ENCODE measurements at regions not wholly inside any gene's neighbourhood (a gene's known extent, or its start where the extent isn't known, plus 50 kb on each side); places are given as distances from the start of the nearest gene placed in this dataset.

DNA sequence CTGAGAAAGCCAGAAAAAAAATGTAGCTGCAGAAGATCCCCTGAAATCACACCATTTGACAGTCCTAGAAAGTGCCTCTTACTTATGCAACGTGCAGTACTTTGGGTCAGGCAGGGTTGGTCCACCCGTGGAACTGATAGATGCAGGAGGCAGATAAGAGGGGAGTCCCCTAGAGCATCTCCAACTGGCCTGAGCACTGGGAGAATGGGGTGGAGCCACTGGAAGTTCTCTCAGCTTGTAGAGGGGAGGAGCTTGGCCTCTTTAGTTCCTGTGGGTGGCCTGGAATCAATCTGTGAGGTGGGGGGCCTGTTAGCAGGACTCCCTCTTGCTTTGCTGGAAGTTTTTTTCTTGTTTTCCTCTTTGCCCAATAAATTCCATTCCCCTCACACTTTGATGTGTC lies 335.7 kb upstream of the NCAM2 start:
- Histone ChIP-seq H3K4me3 (replicated peaks in 1 of 3; ENCODE audit: insufficient read depth in 1 of 3, low read depth in 1 of 3, low read length in 3 of 3) (no peak overlapping the region), H3K79me2 (ENCODE audit: control insufficient read depth, insufficient read depth, low read length) (no peaks in the 10 kb centered on the region), H2AFZ (ENCODE audit: low read depth, low read length) (no peak overlapping the region), H3K27ac (ENCODE audit: insufficient read depth, low read depth, low read length) (no peak overlapping the region), H3K27me3 (ENCODE audit: control insufficient read depth in 2 of 2, insufficient read depth in 2 of 2, low read length in 2 of 2) (no peaks in the 10 kb centered on the region), H4K20me1 (replicated peaks; ENCODE audit: control insufficient read depth, extremely low read depth, insufficient read depth, low read length) (no peaks in the 10 kb centered on the region), H3K9ac (replicated peaks; ENCODE audit: extremely low read depth, insufficient read depth, low read length) (no peak overlapping the region), H3K36me3 (ENCODE audit: control insufficient read depth in 2 of 2, extremely low read depth in 1 of 2, insufficient read depth in 2 of 2, low read length in 2 of 2) (no peaks in the 10 kb centered on the region), H3K4me2 (ENCODE audit: insufficient read depth, low read length) (no peak overlapping the region), H3K9me1 (replicated peaks; ENCODE audit: control insufficient read depth, extremely low read depth, insufficient read depth, low read length) (no peaks in the 10 kb centered on the region), H3K4me1 (ENCODE audit: control insufficient read depth, extremely low read depth, insufficient read depth, low read length) (no peaks in the 10 kb centered on the region), H3K9me3 (replicated peaks; ENCODE audit: control insufficient read depth, insufficient read depth, low read length) (peaks cover 3% of the 10 kb centered on the region)
- intact Hi-C loops (cut with micrococcal nuclease): no loop called here
- ChIA-PET POLR2A (no interaction called here), CTCF (no interaction called here)
- dilution Hi-C loops (cut with MboI; ENCODE audit: extremely low pct_ligation_motif_present, low sequenced_read_pairs): no loop called here
- BruUV-seq (replicated peaks): no TSS peak
- FAIRE-seq (no peak), DNase-seq (ENCODE audit: low read depth, low spot score) (no peak)
- no peak for TF ChIP-seq POLR2AphosphoS5 (IDR thresholded peaks at IDR 0.05; ENCODE audit: insufficient read depth, low read depth, low read length)
- no peak for TF ChIP-seq MAX (IDR thresholded peaks at IDR 0.05; ENCODE audit: insufficient read depth, insufficient read length)
- no peak for TF ChIP-seq EZH2 (IDR thresholded peaks at IDR 0.05; ENCODE audit: borderline replicate concordance, low read depth, low read length, severe bottlenecking)
- no peak for TF ChIP-seq POLR2A (IDR thresholded peaks at IDR 0.05; ENCODE audit: low read depth, low read length)
- TF ChIP-seq GATA2 (IDR thresholded peaks at IDR 0.05; ENCODE audit: insufficient read depth, insufficient read length, low read depth, low read length): no peak
- TF ChIP-seq MYC (IDR thresholded peaks at IDR 0.05; ENCODE audit: low read depth, low read length): no peak
- no peak for TF ChIP-seq JUN (IDR thresholded peaks at IDR 0.05; ENCODE audit: borderline replicate concordance, insufficient read depth, insufficient read length, low read depth)
- no peak for TF ChIP-seq CTCF (IDR thresholded peaks at IDR 0.05; ENCODE audit: extremely low read depth in 1 of 2, insufficient read depth in 1 of 2, low read depth in 1 of 2, low read length in 2 of 2)
- no peak for TF ChIP-seq FOS (IDR thresholded peaks at IDR 0.05; ENCODE audit: borderline replicate concordance, insufficient read depth, low read length)

Data from endothelial cell of umbilical vein (primary cell).